ENCODE measurements at regions not wholly inside any gene's neighbourhood (a gene's known extent, or its start where the extent isn't known, plus 50 kb on each side); places are given as distances from the start of the nearest gene placed in this dataset.
"Not testable (repeated sequence)": the region's sequence is repeated elsewhere in the genome, so short reads cannot be mapped to it uniquely, and the experiment has no call there.

DNA sequence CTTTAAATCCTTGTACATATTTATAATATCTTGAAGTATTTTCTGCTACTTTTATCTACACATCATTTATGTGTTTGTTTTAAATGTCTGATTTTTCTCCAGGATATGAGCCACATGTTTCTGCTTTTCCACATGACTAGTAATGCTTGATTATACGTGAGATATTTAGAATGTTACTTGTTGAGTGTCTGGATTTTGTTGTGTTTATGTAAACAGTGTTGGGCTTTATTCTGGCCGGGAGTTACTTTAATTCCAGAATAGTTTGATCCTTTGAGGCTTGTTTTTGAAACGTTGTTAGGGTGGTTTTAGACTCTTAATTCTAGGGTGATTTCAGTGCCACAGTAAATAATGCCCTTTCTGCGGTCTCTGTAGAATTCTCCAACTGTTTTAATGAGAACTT is 252.9 kb downstream of the BLID start:
- Histone ChIP-seq H2BK20ac (ENCODE audit: low read depth, low read length, poor library complexity, severe bottlenecking) (no peak overlapping the region), H3K4me2 (ENCODE audit: insufficient read depth, insufficient read length, low read length) (no peak overlapping the region), H3T11ph (ENCODE audit: low read length) (no peak overlapping the region), H2AK5ac (ENCODE audit: insufficient read length, low read length) (no peak overlapping the region), H2AFZ (ENCODE audit: low read length) (no peak overlapping the region), H3K56ac (ENCODE audit: insufficient read length, low read depth, low read length) (no peak overlapping the region), H3K79me2 (ENCODE audit: insufficient read depth, low read length) (no peaks in the 10 kb centered on the region), H3K9me3 (ENCODE audit: control insufficient read depth, low read depth, low read length) (no peaks in the 10 kb centered on the region), H4K5ac (ENCODE audit: insufficient read length, low read depth, low read length) (no peak overlapping the region), H2BK15ac (ENCODE audit: low read depth, low read length) (no peak overlapping the region), H3K4ac (ENCODE audit: low read depth, low read length) (no peak overlapping the region), H3K27ac (ENCODE audit: insufficient read length, low read depth, low read length) (no peak overlapping the region), H3K23ac (ENCODE audit: insufficient read length, low read depth, low read length) (no peak overlapping the region), H3K14ac (ENCODE audit: insufficient read depth, low read length) (no peak overlapping the region), H3K79me1 (ENCODE audit: insufficient read depth, low read depth, low read length, poor library complexity, severe bottlenecking) (no peaks in the 10 kb centered on the region), H4K20me1 (ENCODE audit: control insufficient read depth, insufficient read depth, insufficient read length) (no peaks in the 10 kb centered on the region), H3K27me3 (ENCODE audit: insufficient read depth, low read length) (no peaks in the 10 kb centered on the region), H3K4me1 (ENCODE audit: insufficient read depth, low read length) (no peaks in the 10 kb centered on the region), H2BK120ac (ENCODE audit: low read depth, low read length, poor library complexity, severe bottlenecking) (no peak overlapping the region), H3K18ac (ENCODE audit: insufficient read length, low read depth, low read length) (no peak overlapping the region), H4K8ac (replicated peaks; ENCODE audit: insufficient read length, low read depth, low read length) (no peak overlapping the region), H2BK12ac (ENCODE audit: insufficient read length, low read depth, low read length) (no peak overlapping the region), H3K23me2 (ENCODE audit: insufficient read length, low read depth, low read length, poor library complexity, severe bottlenecking) (no peaks in the 10 kb centered on the region), H2BK5ac (ENCODE audit: insufficient read length, low read length) (no peak overlapping the region), H4K91ac (ENCODE audit: insufficient read length, low read depth, low read length) (no peak overlapping the region), H3K9ac (ENCODE audit: extremely low read depth, insufficient read length, low read length) (no peak overlapping the region)
- Mint-ChIP-seq H3K4me1 (no peaks in the 10 kb centered on the region), H3K9me3 (peaks cover 4 to 7% of the 10 kb centered on the region in 2 experiments; a peak in 4 of 5 replicates), H3K36me3 (ENCODE audit: insufficient read depth in 1 of 3, low read depth in 3 of 3) (peaks cover 0 to 6% (median 0%) of the 10 kb centered on the region in 3 experiments; a peak in 4 of 7 replicates), H3K27ac (no peak overlapping the region), H3K4me3 (no peak overlapping the region), H3K27me3 (ENCODE audit: low read depth) (no peaks in the 10 kb centered on the region; the same call in 1 of the 2 replicates)
- WGBS (ENCODE audit: extremely low coverage, insufficient read length, low lambda C conversion rate), result no CpG with 5 or more reads among the region's 4 CpGs
- DNase-seq, result no peak
- TF ChIP-seq, protein P1, sequence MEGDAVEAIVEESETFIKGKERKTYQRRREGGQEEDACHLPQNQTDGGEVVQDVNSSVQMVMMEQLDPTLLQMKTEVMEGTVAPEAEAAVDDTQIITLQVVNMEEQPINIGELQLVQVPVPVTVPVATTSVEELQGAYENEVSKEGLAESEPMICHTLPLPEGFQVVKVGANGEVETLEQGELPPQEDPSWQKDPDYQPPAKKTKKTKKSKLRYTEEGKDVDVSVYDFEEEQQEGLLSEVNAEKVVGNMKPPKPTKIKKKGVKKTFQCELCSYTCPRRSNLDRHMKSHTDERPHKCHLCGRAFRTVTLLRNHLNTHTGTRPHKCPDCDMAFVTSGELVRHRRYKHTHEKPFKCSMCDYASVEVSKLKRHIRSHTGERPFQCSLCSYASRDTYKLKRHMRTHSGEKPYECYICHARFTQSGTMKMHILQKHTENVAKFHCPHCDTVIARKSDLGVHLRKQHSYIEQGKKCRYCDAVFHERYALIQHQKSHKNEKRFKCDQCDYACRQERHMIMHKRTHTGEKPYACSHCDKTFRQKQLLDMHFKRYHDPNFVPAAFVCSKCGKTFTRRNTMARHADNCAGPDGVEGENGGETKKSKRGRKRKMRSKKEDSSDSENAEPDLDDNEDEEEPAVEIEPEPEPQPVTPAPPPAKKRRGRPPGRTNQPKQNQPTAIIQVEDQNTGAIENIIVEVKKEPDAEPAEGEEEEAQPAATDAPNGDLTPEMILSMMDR (conservative IDR thresholded peaks at IDR 0.05), result no peak

DNA sequence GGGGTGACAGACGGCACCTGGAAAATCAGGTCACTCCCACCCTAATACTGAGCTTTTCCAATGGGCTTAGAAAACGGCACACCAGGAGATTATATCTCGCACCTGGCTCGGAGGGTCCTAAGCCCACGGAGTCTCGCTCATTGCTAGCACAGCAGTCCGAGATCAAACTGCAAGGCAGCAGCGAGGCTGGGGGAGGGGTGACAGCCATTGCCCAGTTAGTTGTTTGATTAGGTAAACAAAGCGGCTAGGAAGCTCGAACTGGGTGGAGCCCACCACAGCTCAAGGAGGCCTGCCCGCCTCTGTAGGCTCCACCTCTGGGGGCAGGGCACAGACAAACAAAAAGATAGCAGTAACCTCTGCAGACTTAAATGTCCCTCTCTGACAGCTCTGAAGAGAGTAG is 260.9 kb downstream of the BLID start:
- not testable (repeated sequence) for H2AFZ ChIP-seq (ENCODE audit: low read length); H3K9ac ChIP-seq (ENCODE audit: extremely low read depth, insufficient read length, low read length); H3K4me3 Mint-ChIP-seq; H3K4ac ChIP-seq (ENCODE audit: low read depth, low read length); H2BK5ac ChIP-seq (ENCODE audit: insufficient read length, low read length); H3K4me1 ChIP-seq (ENCODE audit: insufficient read depth, low read length); H3K23me2 ChIP-seq (ENCODE audit: insufficient read length, low read depth, low read length, poor library complexity, severe bottlenecking); H3K79me1 ChIP-seq (ENCODE audit: insufficient read depth, low read depth, low read length, poor library complexity, severe bottlenecking); H3K23ac ChIP-seq (ENCODE audit: insufficient read length, low read depth, low read length); H3K27me3 ChIP-seq (ENCODE audit: insufficient read depth, low read length); H2BK120ac ChIP-seq (ENCODE audit: low read depth, low read length, poor library complexity, severe bottlenecking); H3K56ac ChIP-seq (ENCODE audit: insufficient read length, low read depth, low read length); H3K27me3 Mint-ChIP-seq (ENCODE audit: low read depth); H4K8ac ChIP-seq (replicated peaks; ENCODE audit: insufficient read length, low read depth, low read length); DNase-seq; H3K4me1 Mint-ChIP-seq; H3K9me3 ChIP-seq (ENCODE audit: control insufficient read depth, low read depth, low read length); H3T11ph ChIP-seq (ENCODE audit: low read length); H3K27ac Mint-ChIP-seq; H3K14ac ChIP-seq (ENCODE audit: insufficient read depth, low read length); H3K79me2 ChIP-seq (ENCODE audit: insufficient read depth, low read length); H2AK5ac ChIP-seq (ENCODE audit: insufficient read length, low read length); H3K4me2 ChIP-seq (ENCODE audit: insufficient read depth, insufficient read length, low read length); H3K18ac ChIP-seq (ENCODE audit: insufficient read length, low read depth, low read length); H2BK20ac ChIP-seq (ENCODE audit: low read depth, low read length, poor library complexity, severe bottlenecking); H4K91ac ChIP-seq (ENCODE audit: insufficient read length, low read depth, low read length); H4K5ac ChIP-seq (ENCODE audit: insufficient read length, low read depth, low read length); H2BK12ac ChIP-seq (ENCODE audit: insufficient read length, low read depth, low read length); H2BK15ac ChIP-seq (ENCODE audit: low read depth, low read length); H3K27ac ChIP-seq (ENCODE audit: insufficient read length, low read depth, low read length); H4K20me1 ChIP-seq (ENCODE audit: control insufficient read depth, insufficient read depth, insufficient read length)
- Mint-ChIP-seq H3K9me3 (peaks cover 42 to 48% of the 10 kb centered on the region in 2 experiments), H3K36me3 (ENCODE audit: insufficient read depth in 1 of 3, low read depth in 3 of 3) (peaks cover 21 to 42% (median 37%) of the 10 kb centered on the region in 3 experiments)
- WGBS (ENCODE audit: extremely low coverage, insufficient read length, low lambda C conversion rate), result no CpG with 5 or more reads among the region's 11 CpGs
